B cell (primary cell): ENCODE measurements at regions not wholly inside any gene's neighbourhood (a gene's known extent, or its start where the extent isn't known, plus 50 kb on each side); places are given as distances from the start of the nearest gene placed in this dataset.
"Not testable (repeated sequence)": the region's sequence is repeated elsewhere in the genome, so short reads cannot be mapped to it uniquely, and the experiment has no call there.

ENCODE experiments used
- ATAC-seq: fragments of 200-7000 bp; cut with Tn5 transposase; one replicate; pipeline ENCODE4 v1.10.0; 2021; ENCODE audit warnings: low read depth, mild to moderate bottlenecking, moderate number of reproducible peaks, moderate library complexity
- CTCF ChIA-PET: fragments of 350-600 bp; sonication (Branson Sonifier 250); formaldehyde crosslinking; loops from one replicate; lab custom pipeline; 2021; ENCODE audit warnings: antibody characterized with exemption, inconsistent platforms; lab: Charles Lee
- POLR2A ChIA-PET: fragments of 350-600 bp; sonication (Branson Sonifier 250); formaldehyde crosslinking; loops from one replicate; lab custom pipeline; 2021; ENCODE audit warnings: antibody characterized with exemption; lab: Charles Lee
- DNase-seq: peaks from one replicate; pipeline ENCODE4 v3.0.0; 2013
- H2AFZ ChIP-seq: 2 replicates; pipeline ENCODE4 v1.6.1; 2012; ENCODE audit warnings: mild to moderate bottlenecking, low read depth, low read length; ENCODE audit not compliant: insufficient read depth, poor library complexity, severe bottlenecking
- H3K27ac ChIP-seq, 2 donors: 1 replicate in 1 of 2; 2 replicates in 1 of 2; pipeline ENCODE4 v1.5.1; 2012 to 2013; ENCODE audit warnings: low read length in 2 of 2, mild to moderate bottlenecking in 2 of 2, moderate library complexity in 1 of 2
- H3K27me3 ChIP-seq, 4 experiments: fragments of 200-600 bp in 1 of 4; sonication (generic) in 1 of 4; replicated peaks in 1 of 4; 1 replicate in 2 of 4; 2 replicates in 2 of 4; pipeline versions ENCODE4 v1.6.1 to v1.7.0; 2013 to 2016; ENCODE audit warnings: low read length in 3 of 4, mild to moderate bottlenecking in 2 of 4, mixed read lengths in 1 of 4, moderate library complexity in 1 of 4; ENCODE audit not compliant: insufficient read depth in 4 of 4, control insufficient read depth in 3 of 4; ENCODE audit errors: control extremely low read depth in 1 of 4
- H3K36me3 ChIP-seq, 2 experiments: replicated peaks in 1 of 2; 1 replicate in 1 of 2; 2 replicates in 1 of 2; pipeline versions ENCODE4 v1.6.1 to v1.7.1; 2013; ENCODE audit warnings: low read length in 1 of 2; ENCODE audit not compliant: insufficient read depth in 2 of 2, control insufficient read depth in 1 of 2; ENCODE audit errors: control extremely low read depth in 1 of 2, extremely low read depth in 1 of 2
- H3K4me1 ChIP-seq, 2 donors: fragments of 200-600 bp in 1 of 2; sonication (generic) in 1 of 2; 1 replicate in 1 of 2; 2 replicates in 1 of 2; pipeline versions ENCODE4 v1.5.1 to v1.6.1; 2013 to 2017; ENCODE audit warnings: low read length in 2 of 2; ENCODE audit not compliant: control insufficient read depth in 2 of 2, insufficient read depth in 2 of 2
- H3K4me2 ChIP-seq: replicated peaks from 2 replicates; pipeline ENCODE3; 2012; ENCODE audit warnings: mild to moderate bottlenecking, low read depth, low read length; ENCODE audit not compliant: poor library complexity, severe bottlenecking
- H3K4me3 ChIP-seq, 5 experiments: fragments of 200-600 bp in 1 of 5; sonication (generic) in 1 of 5; 1 replicate in 3 of 5; 2 replicates in 2 of 5; pipeline versions ENCODE4 v1.5.1 to v1.7.0; 2011 to 2016; ENCODE audit warnings: low read length in 4 of 5, mild to moderate bottlenecking in 4 of 5, low read depth in 2 of 5, control low read depth in 1 of 5, moderate library complexity in 1 of 5; ENCODE audit not compliant: insufficient read depth in 1 of 5; ENCODE audit errors: control extremely low read depth in 1 of 5, extremely low read depth in 1 of 5
- H3K79me2 ChIP-seq: fragments of 200-600 bp; sonication (generic); one replicate; pipeline ENCODE4 v1.6.0; 2016; ENCODE audit warnings: low read length; ENCODE audit not compliant: control insufficient read depth, insufficient read depth
- H3K9ac ChIP-seq: fragments of 200-600 bp; sonication (generic); 2 replicates; pipeline ENCODE4 v1.6.1; 2017; ENCODE audit warnings: mild to moderate bottlenecking, low read length, moderate library complexity
- H3K9me3 ChIP-seq, 3 donors: one replicate each; pipeline versions ENCODE4 v1.6.1 to v1.7.1; 2013; ENCODE audit warnings: low read length in 2 of 3; ENCODE audit not compliant: control insufficient read depth in 2 of 3, insufficient read depth in 1 of 3; ENCODE audit errors: control extremely low read depth in 1 of 3
- H4K20me1 ChIP-seq: 2 replicates; pipeline ENCODE4 v1.6.0; 2012; ENCODE audit warnings: mild to moderate bottlenecking, low read length; ENCODE audit not compliant: insufficient read depth, control insufficient read depth, poor library complexity, severe bottlenecking
- H3K27ac Mint-ChIP-seq: one replicate; pipeline ENCODE4 v1.8.0; 2021; ENCODE audit warnings: mixed read lengths
- H3K27me3 Mint-ChIP-seq: one replicate; pipeline ENCODE4 v1.8.0; 2021; ENCODE audit warnings: mixed read lengths
- H3K4me1 Mint-ChIP-seq: one replicate; pipeline ENCODE4 v1.8.0; 2021; ENCODE audit warnings: mixed read lengths
- H3K4me3 Mint-ChIP-seq: one replicate; pipeline ENCODE4 v1.8.0; 2021; ENCODE audit warnings: mixed read lengths
- H3K9me3 Mint-ChIP-seq: one replicate; pipeline ENCODE4 v1.8.0; 2022; ENCODE audit warnings: mixed read lengths; ENCODE audit not compliant: insufficient read depth
- CTCF ChIP-seq: fragments of 200-600 bp; IDR thresholded peaks from one replicate; pipeline ENCODE4 v1.8.0; 2022; ENCODE audit warnings: antibody characterized with exemption, mild to moderate bottlenecking
- EZH2 ChIP-seq: IDR thresholded peaks from 2 replicates; pipeline ENCODE4 v1.6.1; 2012; ENCODE audit warnings: borderline replicate concordance, low read depth, mild to moderate bottlenecking, moderate library complexity, low read length; ENCODE audit not compliant: insufficient read depth, poor library complexity, severe bottlenecking
- WGBS: methylation state at CpG from one replicate; pipeline ENCODE4 v1.1.5; 2013; ENCODE audit warnings: missing lambda C conversion rate; ENCODE audit not compliant: insufficient coverage; 5-methylcytosine and 5-hydroxymethylcytosine counted together
- intact Hi-C: fragments of 100-400 bp; cut with micrococcal nuclease; formaldehyde crosslinking; loops from one replicate; pipeline ENCODE4 v1.10.0; 2022

DNA sequence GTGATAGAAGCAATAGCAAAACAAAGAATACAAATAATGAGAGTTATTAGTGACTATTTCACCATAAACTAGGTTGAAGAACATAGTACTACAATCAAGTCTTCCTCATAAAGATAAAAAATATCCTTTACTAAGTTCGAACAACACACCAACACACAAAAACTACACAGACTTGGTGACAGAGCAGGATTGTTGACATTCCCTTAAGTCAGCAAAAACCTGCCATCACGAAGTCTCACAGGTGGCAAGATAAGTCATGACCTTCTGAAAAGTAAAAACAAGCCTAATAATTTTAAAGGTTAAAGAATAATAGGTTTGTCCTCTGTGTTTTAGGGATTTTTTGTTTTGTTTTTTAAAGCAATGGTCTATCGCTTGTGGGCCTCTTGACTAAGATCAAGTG lies 173.0 kb downstream of the SEC23A start:
- ChIA-PET CTCF (no interaction called here), POLR2A (no interaction called here)
- H3K4me1 ChIP-seq = no peaks in the 10 kb centered on the region
- no peaks in the 10 kb centered on the region for H4K20me1 ChIP-seq
- H3K27ac ChIP-seq = no peak overlapping the region
- DNase-seq (no peak), ATAC-seq (no peak)
- intact Hi-C loops = no loop called here
- H3K4me2 ChIP-seq = no peak overlapping the region
- H3K4me3 ChIP-seq = no peak overlapping the region
- no peaks in the 10 kb centered on the region for H3K79me2 ChIP-seq
- peaks cover 3% of the 10 kb centered on the region for H3K9me3 Mint-ChIP-seq
- H3K4me3 Mint-ChIP-seq = no peak overlapping the region
- H3K27me3 ChIP-seq = no peaks in the 10 kb centered on the region
- WGBS = no CpG with 5 or more reads among the region's 3 CpGs
- H3K36me3 ChIP-seq = no peaks in the 10 kb centered on the region
- H3K4me1 Mint-ChIP-seq = no peaks in the 10 kb centered on the region
- H3K27ac Mint-ChIP-seq = no peak overlapping the region
- H3K9me3 ChIP-seq = no peaks in the 10 kb centered on the region
- no peaks in the 10 kb centered on the region for H3K27me3 Mint-ChIP-seq
- H3K9ac ChIP-seq = no peak overlapping the region
- H2AFZ ChIP-seq = no peak overlapping the region
- TF ChIP-seq CTCF (no peak), EZH2 (no peak)

GRCh38 chr14:38929416-38929815 lies 173.6 kb downstream of the SEC23A start:
- Mint-ChIP-seq H3K27me3 (no peaks in the 10 kb centered on the region), H3K9me3 (peaks cover 3% of the 10 kb centered on the region), H3K27ac (no peak overlapping the region), H3K4me1 (no peaks in the 10 kb centered on the region), H3K4me3 (no peak overlapping the region)
- CTCF ChIA-PET = no interaction called here
- intact Hi-C loops = no loop called here
- Histone ChIP-seq H3K9me3 (no peaks in the 10 kb centered on the region), H3K4me3 (no peak overlapping the region), H3K9ac (no peak overlapping the region), H3K4me2 (no peak overlapping the region), H3K79me2 (no peaks in the 10 kb centered on the region), H3K27ac (no peak overlapping the region), H3K36me3 (no peaks in the 10 kb centered on the region), H4K20me1 (no peaks in the 10 kb centered on the region), H3K27me3 (no peaks in the 10 kb centered on the region), H3K4me1 (no peaks in the 10 kb centered on the region), H2AFZ (no peak overlapping the region)
- TF ChIP-seq EZH2 (no peak), CTCF (no peak)
- no peak for DNase-seq
- no peak for ATAC-seq
- POLR2A ChIA-PET = no interaction called here

- H3K36me3 ChIP-seq, H3K9ac ChIP-seq, H3K4me1 ChIP-seq, H3K4me3 Mint-ChIP-seq, DNase-seq, POLR2A ChIA-PET, H3K4me2 ChIP-seq, ATAC-seq, intact Hi-C loops, H3K4me3 ChIP-seq, H3K4me1 Mint-ChIP-seq, H3K27me3 Mint-ChIP-seq, H2AFZ ChIP-seq, H3K27ac Mint-ChIP-seq, H3K9me3 Mint-ChIP-seq, H3K27ac ChIP-seq, H4K20me1 ChIP-seq, H3K79me2 ChIP-seq, H3K9me3 ChIP-seq, H3K27me3 ChIP-seq, CTCF ChIA-PET: not testable (repeated sequence)
- 92% methylated on average over 11 of the region's 11 CpGs for whole genome bisulfite sequencing
Measured at GRCh38 chr14:38921893-38922292, 181.1 kb downstream of the SEC23A start.
